SK-N-SH (cell line): ENCODE measurements at regions not wholly inside any gene's neighbourhood (a gene's known extent, or its start where the extent isn't known, plus 50 kb on each side); places are given as distances from the start of the nearest gene placed in this dataset.
"Not testable (repeated sequence)": the region's sequence is repeated elsewhere in the genome, so short reads cannot be mapped to it uniquely, and the experiment has no call there.

Source experiments
- CTCF ChIA-PET: fragments of 300-600, 350-600 bp; formaldehyde crosslinking; extraction: SDS; loops from one replicate; lab custom pipeline; 2021; lab: Yijun Ruan, JAX
- POLR2A ChIA-PET: fragments of 350-600 bp; sonication (Branson Sonifier 250); formaldehyde crosslinking; extraction: SDS; loops from one replicate; lab custom pipeline; 2020; ENCODE audit warnings: antibody characterized with exemption, inconsistent platforms; lab: Yijun Ruan, JAX
- DNase-seq: peaks from one replicate; pipeline ENCODE4 v3.0.0; 2012
- H2AFZ ChIP-seq: fragments of 200-600 bp; sonication (generic); 2 replicates; pipeline ENCODE4 v1.8.1; 2016; ENCODE audit warnings: antibody characterized with exemption, mild to moderate bottlenecking, low read depth
- H3F3A ChIP-seq: fragments of 200-600 bp; sonication (generic); replicated peaks from 2 replicates; pipeline ENCODE3; 2016; ENCODE audit warnings: antibody characterized with exemption, mild to moderate bottlenecking; ENCODE audit not compliant: insufficient read depth
- H3K27ac ChIP-seq, 2 experiments: fragments of 200-500 bp in 1 of 2; fragments of 200-600 bp in 1 of 2; sonication (Bioruptor generic) in 1 of 2; sonication (generic), shearing (Covaris generic) in 1 of 2; 2 replicates each; pipeline versions ENCODE4 v1.5.1 to v1.6.1; 2014 to 2016; ENCODE audit warnings: low read depth in 2 of 2, inconsistent platforms in 1 of 2, low read length in 1 of 2, mild to moderate bottlenecking in 1 of 2, mixed read lengths in 1 of 2
- H3K27me3 ChIP-seq: fragments of 200-600 bp; sonication (generic), shearing (Covaris generic); 2 replicates; pipeline ENCODE4 v1.6.1; 2016; ENCODE audit warnings: mixed run types; ENCODE audit not compliant: insufficient read depth
- H3K36me3 ChIP-seq, 2 experiments: fragments of 200-500 bp in 1 of 2; fragments of 200-600 bp in 1 of 2; sonication (Bioruptor generic) in 1 of 2; sonication (generic) in 1 of 2; replicated peaks in 1 of 2; 2 replicates each; pipeline versions ENCODE3 to v1.5.1; 2014 to 2016; ENCODE audit warnings: low read length in 1 of 2, mild to moderate bottlenecking in 1 of 2; ENCODE audit not compliant: insufficient read depth in 2 of 2, control insufficient read depth in 1 of 2
- H3K4me1 ChIP-seq, 2 experiments: fragments of 200-500 bp in 1 of 2; fragments of 200-600 bp in 1 of 2; sonication (Bioruptor generic) in 1 of 2; sonication (generic), shearing (Covaris generic) in 1 of 2; 2 replicates each; pipeline versions ENCODE4 v1.5.1 to v1.6.1; 2014 to 2016; ENCODE audit warnings: low read depth in 1 of 2, low read length in 1 of 2, mixed run types in 1 of 2; ENCODE audit not compliant: insufficient read depth in 2 of 2, control insufficient read depth in 1 of 2
- H3K4me2 ChIP-seq: fragments of 200-600 bp; sonication (generic), shearing (Covaris generic); 2 replicates; pipeline ENCODE4 v1.6.1; 2017; ENCODE audit warnings: mixed run types
- H3K4me3 ChIP-seq, 2 experiments: fragments of 200-500 bp in 1 of 2; fragments of 200-600 bp in 1 of 2; sonication (Bioruptor generic) in 1 of 2; sonication (generic), shearing (Covaris generic) in 1 of 2; 2 replicates each; pipeline versions ENCODE4 v1.5.1 to v1.8.1; 2014 to 2016; ENCODE audit warnings: low read depth in 2 of 2, inconsistent platforms in 1 of 2, low read length in 1 of 2, mild to moderate bottlenecking in 1 of 2, mixed read lengths in 1 of 2, moderate library complexity in 1 of 2
- H3K79me2 ChIP-seq: fragments of 200-600 bp; sonication (generic); 2 replicates; pipeline ENCODE4 v1.8.1; 2017; ENCODE audit warnings: mild to moderate bottlenecking; ENCODE audit not compliant: insufficient read depth
- H3K9ac ChIP-seq: fragments of 200-600 bp; sonication (generic); 2 replicates; pipeline ENCODE4 v1.6.1; 2017; ENCODE audit warnings: mixed run types
- H3K9me2 ChIP-seq: fragments of 200-600 bp; sonication (generic); 2 replicates; pipeline ENCODE4 v1.6.1; 2017; ENCODE audit warnings: mixed run types
- H3K9me3 ChIP-seq: fragments of 200-600 bp; sonication (generic); 2 replicates; pipeline ENCODE4 v1.6.1; 2017; ENCODE audit warnings: mixed run types, mild to moderate bottlenecking, moderate library complexity
- H4K20me1 ChIP-seq: fragments of 200-600 bp; sonication (generic); 2 replicates; pipeline ENCODE4 v1.6.1; 2017; ENCODE audit warnings: mild to moderate bottlenecking, mixed run types; ENCODE audit not compliant: insufficient read depth
- WGBS: methylation state at CpG from one replicate; pipeline ENCODE4 v1.1.6; 2017; ENCODE audit warnings: low lambda C conversion rate; 5-methylcytosine and 5-hydroxymethylcytosine counted together

DNA sequence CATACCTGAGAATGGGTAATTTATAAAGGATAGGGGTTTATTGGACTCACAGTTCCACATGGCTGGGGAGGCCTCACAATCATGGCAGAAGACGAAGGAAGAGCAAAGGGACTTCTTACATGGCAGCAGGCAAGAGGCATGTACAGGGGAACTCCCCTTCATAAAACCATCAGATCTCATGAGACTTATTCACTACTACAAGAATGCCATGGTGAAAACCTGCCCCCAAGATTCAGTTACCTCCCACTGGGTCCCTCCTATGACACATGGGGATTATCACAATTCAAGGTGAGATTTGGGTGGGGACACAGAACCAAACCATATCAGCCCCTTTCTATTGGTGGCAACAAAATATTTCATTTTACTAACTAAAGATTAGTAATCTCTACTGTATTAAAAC lies 204.1 kb upstream of the PLGLB2 start:
- DNase-seq = not testable (repeated sequence)

DNA sequence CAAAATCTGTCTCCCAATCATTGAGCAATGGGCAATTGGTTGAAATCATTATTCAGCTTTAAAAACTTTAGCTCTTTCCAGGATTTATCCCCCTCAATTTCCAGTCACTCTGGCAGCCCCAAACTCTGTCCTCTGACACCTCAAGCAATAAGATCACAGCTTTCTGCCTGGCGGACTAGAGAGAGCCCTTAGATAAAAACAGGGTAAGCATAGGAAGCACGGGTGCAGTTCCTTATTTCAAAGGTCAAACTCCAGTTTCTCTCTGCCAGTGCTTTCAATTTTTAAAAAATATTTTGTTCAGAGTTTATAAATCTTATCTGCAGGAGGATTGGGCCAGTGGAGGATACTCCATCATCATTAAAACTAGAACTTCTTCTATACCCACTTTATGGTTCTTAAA lies 200.8 kb upstream of the PLGLB2 start:
- H3K4me2 ChIP-seq, H3K4me3 ChIP-seq, H3K36me3 ChIP-seq, H4K20me1 ChIP-seq, CTCF ChIA-PET, H3K4me1 ChIP-seq, H3F3A ChIP-seq, H3K9me3 ChIP-seq, H3K9ac ChIP-seq, POLR2A ChIA-PET, H3K79me2 ChIP-seq, H3K9me2 ChIP-seq, H3K27me3 ChIP-seq, H2AFZ ChIP-seq, H3K27ac ChIP-seq, DNase-seq: not testable (repeated sequence)
- 96% methylated on average over 2 of the region's 2 CpGs for WGBS

More for the DNA sequence above, 204.1 kb upstream of the PLGLB2 start:
- H3K79me2 ChIP-seq, H3F3A ChIP-seq, CTCF ChIA-PET, POLR2A ChIA-PET, H3K4me3 ChIP-seq, H2AFZ ChIP-seq, H3K4me2 ChIP-seq, H3K9ac ChIP-seq, H3K9me3 ChIP-seq, H3K36me3 ChIP-seq, H4K20me1 ChIP-seq, H3K9me2 ChIP-seq, H3K27me3 ChIP-seq, H3K27ac ChIP-seq, H3K4me1 ChIP-seq: not testable (repeated sequence)
- no CpG with 5 or more reads among the region's 1 CpG for WGBS

DNA sequence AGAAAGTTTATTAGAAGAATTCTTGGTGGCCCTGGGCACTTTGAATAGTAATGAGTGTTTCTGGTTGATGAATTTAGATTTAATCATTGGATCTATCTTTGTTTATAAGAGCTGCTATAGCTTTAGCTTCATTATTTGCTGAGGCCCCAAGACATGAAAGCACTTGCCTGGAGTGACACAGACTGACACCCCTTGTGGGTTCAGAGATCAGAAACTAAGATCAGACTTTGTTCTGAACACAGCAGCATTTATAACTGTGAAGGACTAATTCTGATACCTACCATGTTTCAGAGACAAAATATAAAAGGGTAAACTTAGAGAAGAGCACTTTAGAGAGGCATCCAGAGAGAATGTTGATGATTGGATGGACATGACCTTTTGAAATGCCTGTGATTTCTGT lies 199.9 kb upstream of the PLGLB2 start:
- H3K4me1 ChIP-seq, H3K9me2 ChIP-seq, H2AFZ ChIP-seq, H3K4me3 ChIP-seq, DNase-seq, H3K4me2 ChIP-seq, POLR2A ChIA-PET, H3K9ac ChIP-seq, H3K27ac ChIP-seq, CTCF ChIA-PET, H3K79me2 ChIP-seq, H4K20me1 ChIP-seq, H3K9me3 ChIP-seq, H3K27me3 ChIP-seq, H3K36me3 ChIP-seq, H3F3A ChIP-seq: not testable (repeated sequence)

DNA sequence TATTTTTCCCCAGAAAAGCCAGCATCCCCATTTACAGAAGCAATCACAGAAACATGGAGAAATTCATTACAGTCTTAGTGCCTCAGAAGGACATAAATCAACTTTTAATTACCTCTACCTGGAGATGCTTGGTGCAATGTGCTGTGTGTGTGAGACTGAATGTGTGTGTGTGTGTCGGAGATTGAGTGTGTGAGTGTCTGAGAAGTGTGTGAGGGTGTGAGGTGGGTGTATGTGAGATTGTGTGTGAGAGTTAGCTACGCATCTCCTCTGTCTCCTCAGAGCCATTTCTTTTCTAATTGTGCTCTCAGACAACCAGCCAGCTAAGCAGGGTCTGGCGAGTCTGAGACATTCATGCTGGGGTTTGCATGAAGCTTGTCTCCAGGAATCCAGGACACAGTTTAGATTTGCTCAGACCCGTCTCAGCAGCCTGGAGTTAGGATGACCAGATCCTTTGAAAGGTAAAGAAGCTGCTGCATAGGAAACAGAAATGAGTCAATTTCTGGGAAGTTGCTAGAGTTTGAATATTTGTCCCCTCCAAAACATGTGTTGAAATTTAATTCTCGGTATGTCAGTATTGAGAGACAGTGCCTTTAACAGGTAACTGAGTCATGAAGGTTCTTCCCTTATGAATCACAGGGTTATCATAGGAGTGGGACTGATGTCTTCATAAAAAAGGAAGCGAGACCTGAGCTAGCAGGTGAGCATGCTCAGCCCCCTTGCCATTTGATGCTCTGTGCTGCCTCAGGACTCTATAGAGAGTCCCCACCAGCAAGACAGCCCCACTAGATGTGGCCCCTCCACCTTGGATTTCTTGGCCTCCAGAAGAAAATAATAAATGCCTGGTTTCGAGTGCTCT lies 199.0 kb upstream of the PLGLB2 start:
- H3K9ac ChIP-seq, H3K9me2 ChIP-seq, H4K20me1 ChIP-seq, H3K9me3 ChIP-seq, H3F3A ChIP-seq, H3K79me2 ChIP-seq, H3K27ac ChIP-seq, CTCF ChIA-PET, H3K36me3 ChIP-seq, H2AFZ ChIP-seq, H3K4me3 ChIP-seq, H3K4me1 ChIP-seq, DNase-seq, POLR2A ChIA-PET, H3K27me3 ChIP-seq, H3K4me2 ChIP-seq: not testable (repeated sequence)
- WGBS = 100% methylated on average over 2 of the region's 7 CpGs

DNA sequence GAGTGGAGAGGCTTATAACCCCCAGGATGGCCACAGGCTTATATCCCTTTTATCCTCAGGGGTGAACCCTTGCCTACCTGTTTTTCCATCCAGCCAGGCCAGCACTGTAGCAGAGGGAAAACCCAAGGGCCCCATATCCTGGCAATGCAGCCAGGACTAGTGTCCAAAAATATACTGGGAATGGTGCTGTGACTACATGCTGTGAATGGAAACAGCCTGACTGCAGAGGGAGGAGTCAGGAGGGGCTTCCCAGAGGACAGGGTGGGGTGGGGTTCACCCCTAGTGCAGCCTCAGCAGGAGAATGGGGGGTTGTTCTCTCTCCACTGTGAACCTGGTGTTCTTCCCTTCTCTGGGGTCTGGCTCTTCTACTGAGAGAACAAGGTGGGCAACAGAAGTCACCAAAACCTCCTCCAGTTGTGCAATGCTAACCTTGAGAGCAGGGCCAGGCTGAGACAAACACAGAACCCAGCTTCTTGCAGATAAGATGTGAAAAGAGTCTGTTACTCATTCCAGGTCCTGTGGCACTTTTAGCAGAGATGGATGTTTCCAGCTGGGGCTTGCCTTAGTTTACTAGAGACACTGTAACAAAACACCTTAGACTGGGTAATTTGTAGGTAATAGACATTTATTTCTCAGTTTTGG lies 198.2 kb upstream of the PLGLB2 start:
- H3K36me3 ChIP-seq, CTCF ChIA-PET, H3K4me1 ChIP-seq, H4K20me1 ChIP-seq, H3K9me2 ChIP-seq, H2AFZ ChIP-seq, H3K9ac ChIP-seq, H3K79me2 ChIP-seq, H3F3A ChIP-seq, H3K9me3 ChIP-seq, H3K4me2 ChIP-seq, DNase-seq, H3K27me3 ChIP-seq, H3K27ac ChIP-seq, POLR2A ChIA-PET, H3K4me3 ChIP-seq: not testable (repeated sequence)

DNA sequence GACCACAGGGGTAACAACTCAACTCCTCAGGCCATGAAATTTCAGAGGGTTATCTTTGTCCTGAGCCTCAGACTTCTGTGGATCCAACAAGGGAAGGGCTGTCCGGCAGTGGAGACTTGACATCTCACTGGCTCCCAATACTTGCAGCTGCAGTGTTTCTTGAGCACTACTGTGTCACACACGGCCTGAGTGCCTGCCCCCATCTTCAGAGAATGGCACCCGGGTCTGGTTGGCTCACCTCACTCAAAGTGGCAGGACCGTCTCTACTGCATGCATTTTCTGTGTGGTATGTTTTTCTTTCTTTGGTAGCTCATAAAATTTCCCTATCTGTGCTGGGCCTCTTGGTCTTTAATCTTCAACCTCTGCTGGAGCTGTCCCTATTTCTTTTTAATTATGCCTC lies 193.2 kb upstream of the PLGLB2 start:
- H3K79me2 ChIP-seq, H3K27me3 ChIP-seq, DNase-seq, H3K9ac ChIP-seq, H3K4me3 ChIP-seq, H3K27ac ChIP-seq, H3K9me2 ChIP-seq, H2AFZ ChIP-seq, POLR2A ChIA-PET, H3K4me1 ChIP-seq, H3F3A ChIP-seq, H3K4me2 ChIP-seq, H3K36me3 ChIP-seq, H3K9me3 ChIP-seq, CTCF ChIA-PET, H4K20me1 ChIP-seq: not testable (repeated sequence)
- WGBS = no CpG with 5 or more reads among the region's 4 CpGs
